ENCODE measurements at regions not wholly inside any gene's neighbourhood (a gene's known extent, or its start where the extent isn't known, plus 50 kb on each side); places are given as distances from the start of the nearest gene placed in this dataset.

GRCh38 chr2:142321706-142322280 lies 191.0 kb upstream of the LRP1B start:
- H3K9me3 ChIP-seq (ENCODE audit: insufficient read depth in 2 of 2, low read depth in 1 of 2, low read length in 1 of 2), result no peaks in the 10 kb centered on the region; a peak in 1 of 4 replicates

More at GRCh38 chr2:142321706-142322280, 191.0 kb upstream of the LRP1B start:
- Histone ChIP-seq H3K4me2 (ENCODE audit: insufficient read depth in 1 of 2, low read depth in 2 of 2, low read length in 2 of 2) (no peak overlapping the region), H2BK12ac (ENCODE audit: low read depth, low read length) (no peak overlapping the region), H3K27ac (ENCODE audit: low read depth, low read length) (no peak overlapping the region), H4K8ac (ENCODE audit: extremely low read depth, insufficient read depth, low read length) (no peak overlapping the region), H3K4me1 (replicated peaks in 1 of 4; ENCODE audit: control insufficient read depth in 3 of 4, insufficient read depth in 4 of 4, low read length in 3 of 4) (no peaks in the 10 kb centered on the region), H3K14ac (ENCODE audit: insufficient read length) (no peak overlapping the region), H3K23me2 (ENCODE audit: low read depth, low read length) (no peaks in the 10 kb centered on the region), H4K5ac (ENCODE audit: insufficient read length, low read depth, low read length) (no peak overlapping the region), H2BK20ac (ENCODE audit: low read length) (no peak overlapping the region), H2BK5ac (ENCODE audit: low read depth, low read length) (no peak overlapping the region), H2BK15ac (ENCODE audit: low read length) (no peak overlapping the region), H4K20me1 (replicated peaks in 1 of 2; ENCODE audit: control insufficient read depth in 1 of 2, insufficient read depth in 2 of 2, low read length in 2 of 2) (no peaks in the 10 kb centered on the region), H3K4me3 (ENCODE audit: extremely low read depth in 1 of 4, insufficient read depth in 2 of 4, low read depth in 3 of 4, low read length in 4 of 4) (no peak overlapping the region), H3K4ac (replicated peaks; ENCODE audit: insufficient read length, low read depth, low read length) (no peak overlapping the region), H3K36me3 (ENCODE audit: control insufficient read depth in 2 of 4, insufficient read depth in 4 of 4, low read length in 3 of 4) (no peaks in the 10 kb centered on the region), H2AFZ (ENCODE audit: low read length) (no peak overlapping the region), H2AK5ac (ENCODE audit: low read depth, low read length) (no peak overlapping the region), H4K91ac (replicated peaks; ENCODE audit: insufficient read length, low read length) (no peak overlapping the region), H3K56ac (replicated peaks; ENCODE audit: insufficient read length, low read depth, low read length) (no peak overlapping the region), H3K18ac (ENCODE audit: extremely low read depth, low read length) (no peak overlapping the region), H3K27me3 (replicated peaks in 1 of 4; ENCODE audit: control insufficient read depth in 3 of 4, extremely low read depth in 1 of 4, insufficient read depth in 3 of 4, low read length in 3 of 4) (no peaks in the 10 kb centered on the region), H3K79me2 (ENCODE audit: control insufficient read depth in 1 of 2, insufficient read depth in 2 of 2, low read length in 2 of 2) (no peaks in the 10 kb centered on the region), H2BK120ac (replicated peaks; ENCODE audit: low read depth, low read length) (no peak overlapping the region), H3K23ac (ENCODE audit: insufficient read length) (no peak overlapping the region), H3K79me1 (ENCODE audit: low read depth, low read length) (no peaks in the 10 kb centered on the region), H3K9ac (replicated peaks in 1 of 4; ENCODE audit: extremely low read depth in 1 of 4, low read depth in 3 of 4, low read length in 3 of 4) (no peak overlapping the region)
- WGBS, 2 experiments (ENCODE audit: extremely low coverage in 1 of 2, insufficient coverage in 1 of 2, insufficient read length in 1 of 2, insufficient replicate concordance in 2 of 2, low coverage in 1 of 2, low lambda C conversion rate in 2 of 2, missing lambda C conversion rate in 1 of 2), result 77% methylated on average over 1 of the region's 1 CpG; no CpG with 5 or more reads in 1 of the 2 experiments
- DNase-seq (ENCODE audit: low read depth in 1 of 2, low spot score in 2 of 2) (no peak), FAIRE-seq (no peak)
- ChIA-PET POLR2A (ENCODE audit: partially characterized antibody) (no interaction called here), CTCF (ENCODE audit: partially characterized antibody) (no interaction called here)
- TF ChIP-seq BRCA1 (IDR thresholded peaks at IDR 0.05; ENCODE audit: low read depth, low read length), result no peak
- no peak for TF ChIP-seq SP4 (IDR thresholded peaks at IDR 0.05; ENCODE audit: low read length)

All from H1 (cell line).